Skeletal muscle tissue (tissue), 3 donors: ENCODE measurements at regions not wholly inside any gene's neighbourhood (a gene's known extent, or its start where the extent isn't known, plus 50 kb on each side); places are given as distances from the start of the nearest gene placed in this dataset.
"Not testable (repeated sequence)": the region's sequence is repeated elsewhere in the genome, so short reads cannot be mapped to it uniquely, and the experiment has no call there.

Source experiments
- H3K27ac ChIP-seq: one replicate; pipeline ENCODE4 v1.7.0; 2013; ENCODE audit warnings: mild to moderate bottlenecking, low read depth, low read length, inconsistent platforms
- H3K27me3 ChIP-seq, 3 donors: one replicate each; pipeline ENCODE4 v1.7.0; 2013; ENCODE audit warnings: low read length in 3 of 3; ENCODE audit not compliant: control insufficient read depth in 3 of 3, insufficient read depth in 3 of 3
- H3K36me3 ChIP-seq, 3 donors: one replicate each; pipeline ENCODE4 v1.7.0; 2013; ENCODE audit warnings: low read length in 3 of 3; ENCODE audit not compliant: control insufficient read depth in 3 of 3, insufficient read depth in 3 of 3
- H3K4me1 ChIP-seq, 3 donors: one replicate each; pipeline ENCODE4 v1.7.0; 2013; ENCODE audit warnings: low read length in 3 of 3, mild to moderate bottlenecking in 3 of 3; ENCODE audit not compliant: control insufficient read depth in 3 of 3, insufficient read depth in 3 of 3
- H3K4me3 ChIP-seq, 3 donors: one replicate each; pipeline ENCODE4 v1.7.0; 2013; ENCODE audit warnings: low read length in 3 of 3
- H3K9ac ChIP-seq, 3 donors: one replicate each; pipeline ENCODE4 v1.7.0; 2013; ENCODE audit warnings: low read length in 3 of 3, mild to moderate bottlenecking in 3 of 3, moderate library complexity in 2 of 3, low read depth in 1 of 3
- H3K9me3 ChIP-seq, 3 donors: one replicate each; pipeline ENCODE4 v1.7.0; 2013; ENCODE audit warnings: low read length in 3 of 3; ENCODE audit not compliant: control insufficient read depth in 3 of 3
- donor health status: Osteomylitis.

GRCh38 chr5:142527234-142527633, 158.7 kb downstream of the FGF1 start:
- Histone ChIP-seq H3K4me3 (no peak overlapping the region), H3K27me3 (no peaks in the 10 kb centered on the region), H3K9me3 (no peaks in the 10 kb centered on the region), H3K27ac (no peak overlapping the region), H3K9ac (no peak overlapping the region), H3K4me1 (no peaks in the 10 kb centered on the region), H3K36me3 (no peaks in the 10 kb centered on the region)

- Histone ChIP-seq H3K36me3 (no peaks in the 10 kb centered on the region), H3K4me1 (no peaks in the 10 kb centered on the region), H3K27me3 (no peaks in the 10 kb centered on the region), H3K4me3 (no peak overlapping the region), H3K27ac (no peak overlapping the region), H3K9me3 (no peaks in the 10 kb centered on the region), H3K9ac (no peak overlapping the region)
Observed at GRCh38 chr5:142522983-142523382, 162.9 kb downstream of the FGF1 start.

GRCh38 chr5:142521706-142522105, 164.2 kb downstream of the FGF1 start:
- no peak overlapping the region for H3K4me3 ChIP-seq
- no peak overlapping the region for H3K27ac ChIP-seq
- H3K36me3 ChIP-seq = no peaks in the 10 kb centered on the region
- H3K4me1 ChIP-seq = no peaks in the 10 kb centered on the region
- H3K9me3 ChIP-seq = no peaks in the 10 kb centered on the region
- no peaks in the 10 kb centered on the region for H3K27me3 ChIP-seq
- no peak overlapping the region for H3K9ac ChIP-seq

GRCh38 chr5:142520885-142521284, 165.0 kb downstream of the FGF1 start:
- Histone ChIP-seq H3K9me3 (no peaks in the 10 kb centered on the region), H3K9ac (no peak overlapping the region), H3K4me1 (no peaks in the 10 kb centered on the region), H3K36me3 (no peaks in the 10 kb centered on the region), H3K4me3 (no peak overlapping the region), H3K27me3 (no peaks in the 10 kb centered on the region), H3K27ac (no peak overlapping the region)

- H3K9ac ChIP-seq, H3K36me3 ChIP-seq, H3K4me1 ChIP-seq, H3K4me3 ChIP-seq, H3K9me3 ChIP-seq, H3K27ac ChIP-seq, H3K27me3 ChIP-seq: not testable (repeated sequence)
Observed at GRCh38 chr5:142519913-142520312, 166.0 kb downstream of the FGF1 start.

- Histone ChIP-seq H3K4me3 (no peak overlapping the region), H3K36me3 (no peaks in the 10 kb centered on the region)
Observed at GRCh38 chr5:142517840-142518239, 168.1 kb downstream of the FGF1 start.

GRCh38 chr5:142516732-142517131, 169.2 kb downstream of the FGF1 start:
- Histone ChIP-seq H3K9me3 (no peaks in the 10 kb centered on the region), H3K4me3 (no peak overlapping the region), H3K4me1 (peaks cover 4 to 7% (median 4%) of the 10 kb centered on the region in 3 donors), H3K9ac (no peak overlapping the region), H3K36me3 (no peaks in the 10 kb centered on the region), H3K27me3 (no peaks in the 10 kb centered on the region), H3K27ac (no peak overlapping the region)

More at GRCh38 chr5:142517840-142518239, 168.1 kb downstream of the FGF1 start:
- Histone ChIP-seq H3K9me3 (no peaks in the 10 kb centered on the region), H3K27me3 (no peaks in the 10 kb centered on the region), H3K27ac (no peak overlapping the region), H3K9ac (no peak overlapping the region), H3K4me1 (no peaks in the 10 kb centered on the region)

- Histone ChIP-seq H3K4me1 (peaks cover 4 to 8% (median 4%) of the 10 kb centered on the region in 3 donors), H3K9ac (no peak overlapping the region), H3K9me3 (no peaks in the 10 kb centered on the region), H3K27me3 (peaks cover 0 to 4% (median 0%) of the 10 kb centered on the region in 3 donors), H3K27ac (no peak overlapping the region), H3K36me3 (no peaks in the 10 kb centered on the region), H3K4me3 (no peak overlapping the region)
Observed at GRCh38 chr5:142515036-142515435, 170.9 kb downstream of the FGF1 start.

- peaks cover 4 to 8% (median 4%) of the 10 kb centered on the region in 3 donors for H3K4me1 ChIP-seq
- no peak overlapping the region for H3K9ac ChIP-seq
- H3K36me3 ChIP-seq = no peaks in the 10 kb centered on the region
- H3K27ac ChIP-seq = no peak overlapping the region
- no peaks in the 10 kb centered on the region for H3K9me3 ChIP-seq
- peaks cover 0 to 5% (median 2%) of the 10 kb centered on the region in 3 donors for H3K27me3 ChIP-seq
- H3K4me3 ChIP-seq = no peak overlapping the region
Observed at GRCh38 chr5:142514196-142514595, 171.7 kb downstream of the FGF1 start.

GRCh38 chr5:142512043-142513042, 173.5 kb downstream of the FGF1 start:
- H3K9me3 ChIP-seq = no peaks in the 10 kb centered on the region
- no peak overlapping the region for H3K4me3 ChIP-seq
- H3K4me1 ChIP-seq = peaks cover 4 to 10% (median 4%) of the 10 kb centered on the region in 3 donors
- H3K9ac ChIP-seq = no peak overlapping the region
- H3K27me3 ChIP-seq = peaks cover 0 to 5% (median 2%) of the 10 kb centered on the region in 3 donors
- no peak overlapping the region for H3K27ac ChIP-seq
- H3K36me3 ChIP-seq = no peaks in the 10 kb centered on the region
